HG03064 (cell line): ENCODE measurements at regions not wholly inside any gene's neighbourhood (a gene's known extent, or its start where the extent isn't known, plus 50 kb on each side); places are given as distances from the start of the nearest gene placed in this dataset.

Experiments used
- ATAC-seq: cut with Tn5 transposase; IDR thresholded peaks from one replicate; pipeline ENCODE4 v1.9.1; 2021; ENCODE audit warnings: low read depth; ENCODE audit not compliant: unreplicated experiment

DNA sequence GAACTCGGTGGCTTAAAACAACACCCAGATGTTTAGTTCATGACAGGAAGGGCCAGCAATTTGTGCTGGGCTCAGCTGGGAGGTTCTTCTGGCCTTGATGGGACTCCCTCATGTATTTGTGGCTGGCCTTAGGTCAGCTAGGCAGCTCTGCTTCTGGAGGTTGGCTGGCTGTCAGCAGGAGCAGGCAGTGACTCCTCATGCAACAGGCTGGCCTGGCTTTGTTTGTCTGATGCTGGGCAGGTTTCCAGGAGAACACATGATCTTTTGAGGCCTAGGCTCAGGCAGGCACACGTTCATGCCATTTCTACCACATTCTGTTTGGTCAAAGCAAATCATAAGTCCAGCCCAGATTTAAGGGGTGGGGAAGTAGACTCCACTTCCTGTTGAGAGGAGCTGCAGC lies 571.2 kb downstream of the TBC1D22A start:
- no peak for ATAC-seq

DNA sequence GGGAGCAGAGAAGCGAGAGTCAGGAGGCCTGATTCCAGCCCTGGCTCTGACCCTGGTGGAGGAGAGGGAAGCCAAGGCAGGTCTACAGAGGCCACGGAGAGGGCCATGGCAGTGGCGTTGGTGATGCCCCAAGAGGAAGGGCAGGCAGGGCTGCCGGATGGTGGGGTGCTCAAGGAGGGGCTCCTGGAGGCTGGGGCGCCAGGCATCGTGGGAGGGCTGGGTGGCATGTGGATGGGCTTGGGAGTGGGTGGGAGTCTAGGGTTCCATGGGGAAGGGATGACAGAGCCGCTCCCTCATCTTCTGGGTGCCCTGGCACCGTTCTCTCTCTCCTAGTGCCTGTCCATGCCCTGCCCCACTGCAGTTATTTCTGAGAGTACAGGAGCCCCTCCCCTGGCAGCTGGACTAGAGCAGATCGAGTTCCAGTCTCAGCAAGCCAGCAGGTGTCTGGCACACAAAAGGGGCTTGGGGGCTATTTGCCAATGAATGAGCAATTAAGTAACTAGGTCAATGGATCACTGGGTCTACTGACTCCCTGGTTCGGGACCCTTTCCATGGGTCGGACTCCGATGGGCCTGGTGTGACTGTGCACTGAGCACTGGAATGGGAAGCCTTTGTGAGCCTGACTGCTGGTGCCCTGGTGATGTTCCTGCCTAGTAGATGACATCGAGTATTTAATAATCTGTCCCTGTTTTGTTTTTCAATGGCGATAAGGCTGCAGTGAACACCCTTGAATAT lies 570.0 kb downstream of the TBC1D22A start:
- ATAC-seq = no peak

DNA sequence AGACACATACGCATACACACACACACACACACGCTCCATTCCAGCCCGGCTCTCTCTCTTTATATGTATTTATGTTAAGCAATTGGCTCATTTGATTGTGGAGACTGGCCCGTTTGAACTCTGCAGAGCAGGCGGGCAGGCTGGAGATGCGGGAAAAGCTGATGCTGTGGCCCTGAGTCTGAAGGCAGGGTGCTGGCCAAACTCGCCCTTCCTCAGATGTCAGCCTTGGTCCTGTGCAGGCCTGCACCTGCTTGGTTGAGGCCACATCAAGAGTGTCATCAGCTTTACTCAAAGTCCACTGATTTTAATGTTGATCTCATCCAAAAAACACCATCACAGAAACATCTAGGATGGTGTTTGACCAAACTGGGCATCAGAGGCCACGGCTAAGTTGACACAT lies 569.3 kb downstream of the TBC1D22A start:
- ATAC-seq = no peak

DNA sequence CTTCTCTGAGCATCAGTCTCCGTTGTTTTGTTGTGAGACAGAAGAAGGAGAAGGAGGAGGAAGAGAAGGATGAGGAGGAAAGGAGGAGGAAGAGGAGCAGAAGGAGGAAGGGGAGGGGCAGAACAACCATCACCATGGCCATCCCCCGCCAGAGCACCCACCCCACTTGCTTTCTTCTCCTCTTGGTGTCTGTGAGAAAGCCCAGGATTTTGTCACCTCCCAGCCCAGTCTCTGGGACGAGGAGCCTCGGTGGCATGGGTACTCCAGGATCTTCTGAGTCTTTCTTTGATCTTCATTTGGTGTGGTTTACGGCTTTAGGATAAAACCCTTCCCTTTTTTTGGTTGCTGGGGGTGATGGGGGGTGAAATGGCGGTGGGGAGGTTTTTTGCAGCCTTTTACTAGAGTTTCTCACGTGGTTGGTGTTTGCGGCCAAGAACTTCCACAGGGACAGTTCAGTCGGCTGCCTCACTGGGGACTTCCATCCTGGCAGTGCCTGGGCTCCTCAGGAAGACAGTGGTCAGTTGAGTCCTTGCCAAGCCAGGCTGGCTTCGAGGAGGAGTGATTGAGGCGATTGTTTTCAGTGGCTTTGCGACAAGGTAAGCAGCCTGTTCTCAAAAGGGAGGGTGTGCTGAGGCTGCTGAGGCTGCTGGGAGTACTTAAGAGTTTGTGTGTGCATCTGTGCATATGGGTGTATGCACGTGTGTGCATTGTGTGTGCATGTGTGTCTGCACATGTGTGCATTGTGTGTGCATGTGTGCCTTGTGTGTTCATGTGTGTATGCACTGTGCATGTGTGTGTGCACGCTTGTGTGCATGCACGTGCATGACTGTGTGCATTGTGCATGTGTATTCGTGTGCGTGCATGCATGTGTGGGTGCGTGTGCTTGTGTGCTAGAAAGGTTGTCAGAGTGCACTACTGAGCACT lies 567.5 kb downstream of the TBC1D22A start:
- no peak for ATAC-seq

DNA sequence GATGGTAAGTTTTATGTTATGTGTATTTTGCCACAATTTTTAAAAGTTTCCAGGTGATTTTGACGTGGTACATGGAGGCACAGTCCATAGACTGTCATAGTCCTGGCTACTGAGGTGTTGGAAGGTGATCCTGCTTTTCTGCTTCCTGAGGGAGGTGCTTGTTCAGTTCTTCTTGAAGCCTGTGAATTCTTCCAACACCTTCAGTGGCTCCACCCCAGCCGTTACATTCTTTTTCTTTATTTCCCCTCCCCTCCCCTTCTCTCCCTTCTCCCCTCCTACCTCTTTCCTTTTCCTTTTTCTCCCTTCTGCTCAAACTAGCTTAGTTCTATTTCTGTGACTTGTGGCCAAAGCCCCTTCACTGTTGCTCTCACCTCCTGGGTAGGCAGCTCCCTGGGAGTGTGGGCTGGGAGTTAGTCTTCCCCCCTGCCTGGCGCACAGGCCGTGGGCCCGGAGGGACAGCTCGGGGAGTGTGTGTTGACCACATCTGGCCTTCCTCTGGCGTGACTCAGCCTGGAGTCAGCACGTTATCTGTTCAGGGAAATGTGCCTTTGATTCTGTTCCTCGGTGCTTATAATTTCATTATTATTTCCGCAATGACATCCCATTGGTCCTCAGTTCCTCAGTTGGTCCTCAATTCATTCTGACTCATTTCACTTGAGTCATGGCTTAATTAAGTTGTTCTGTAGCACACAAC lies 566.2 kb downstream of the TBC1D22A start:
- no peak for ATAC-seq

DNA sequence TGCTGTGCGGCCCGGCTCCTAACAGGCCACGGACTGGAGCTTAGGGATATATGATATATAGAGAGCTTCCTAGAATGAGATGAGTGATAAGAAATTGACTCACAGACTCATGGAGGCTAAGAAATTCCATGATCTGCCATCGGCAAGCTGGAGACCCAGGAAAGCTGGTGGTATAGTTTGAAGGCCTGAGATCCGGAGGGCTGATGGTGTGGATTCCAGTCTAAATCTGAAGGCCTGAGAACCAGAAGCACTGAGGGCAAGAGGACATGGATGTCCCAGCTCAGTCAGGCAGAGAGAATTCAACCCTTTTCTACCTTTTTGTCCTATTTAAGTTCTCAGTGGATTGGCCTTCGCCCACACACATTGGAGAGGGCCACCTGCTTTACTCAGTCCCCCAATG lies 564.8 kb downstream of the TBC1D22A start:
- no peak for ATAC-seq

DNA sequence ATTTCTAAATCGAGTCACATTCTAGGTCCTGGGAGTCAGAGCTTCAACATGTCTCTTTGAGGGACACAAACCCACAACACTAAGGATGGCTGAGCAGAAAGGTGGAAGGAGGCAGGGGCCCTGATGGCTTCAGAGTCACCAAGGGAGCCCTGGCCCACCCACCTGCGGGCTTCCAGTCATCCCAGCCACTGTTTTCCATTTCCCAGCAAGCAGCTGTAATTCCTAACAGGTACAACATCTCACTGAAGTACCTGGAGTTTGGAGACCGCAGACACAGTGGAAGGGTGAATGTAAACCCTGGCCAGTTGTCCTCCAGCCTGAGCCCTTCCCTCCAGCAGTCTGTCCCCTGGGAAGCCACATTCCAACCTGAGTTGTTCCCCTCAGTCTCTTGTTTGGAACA lies 562.8 kb downstream of the TBC1D22A start:
- ATAC-seq = no peak

DNA sequence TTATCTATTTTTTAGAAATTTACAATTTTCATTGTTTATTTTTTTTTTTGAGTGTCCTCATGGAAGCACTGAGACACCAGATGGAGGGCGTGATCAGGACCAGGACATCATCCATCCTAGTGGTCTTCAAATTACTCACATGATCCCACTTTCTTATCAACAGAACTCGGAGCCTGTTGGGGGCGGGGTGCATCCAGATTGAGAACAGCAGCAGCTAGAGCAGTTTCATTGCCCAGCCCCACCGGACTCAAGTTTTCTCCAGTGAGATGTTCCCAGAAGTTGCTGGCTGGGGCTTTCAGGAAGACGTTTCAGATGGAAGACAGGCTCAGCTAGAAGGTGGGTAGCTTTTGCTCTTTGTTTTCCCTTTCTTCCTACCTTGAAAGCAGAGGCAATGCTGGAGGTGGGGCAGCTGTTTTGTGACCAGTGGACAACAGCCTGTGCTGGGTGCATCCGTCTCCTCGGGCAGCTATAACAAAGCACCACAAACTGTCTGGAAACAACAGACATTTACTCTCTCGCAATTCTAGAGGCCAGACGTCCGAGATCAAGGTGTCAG lies 562.1 kb downstream of the TBC1D22A start:
- ATAC-seq = no peak

DNA sequence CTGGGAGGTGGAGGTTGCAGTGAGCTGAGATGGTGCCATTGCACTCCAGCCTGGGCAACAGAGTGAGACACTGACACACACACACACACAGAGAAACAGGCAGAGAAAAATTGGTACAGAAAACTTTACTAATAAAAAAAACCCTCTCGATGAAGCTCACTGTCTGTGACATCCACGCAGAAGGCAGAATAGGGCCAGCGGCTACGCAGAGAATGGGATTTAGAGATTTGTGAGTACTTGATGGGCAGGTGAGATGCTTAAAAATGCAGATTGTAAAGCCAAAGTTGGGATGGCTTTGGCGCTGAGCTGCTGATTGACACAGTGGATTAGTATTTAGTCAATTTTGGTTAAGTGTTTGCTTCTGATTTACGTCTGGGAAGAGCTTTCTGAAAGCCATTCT lies 561.1 kb downstream of the TBC1D22A start:
- ATAC-seq = no peak

DNA sequence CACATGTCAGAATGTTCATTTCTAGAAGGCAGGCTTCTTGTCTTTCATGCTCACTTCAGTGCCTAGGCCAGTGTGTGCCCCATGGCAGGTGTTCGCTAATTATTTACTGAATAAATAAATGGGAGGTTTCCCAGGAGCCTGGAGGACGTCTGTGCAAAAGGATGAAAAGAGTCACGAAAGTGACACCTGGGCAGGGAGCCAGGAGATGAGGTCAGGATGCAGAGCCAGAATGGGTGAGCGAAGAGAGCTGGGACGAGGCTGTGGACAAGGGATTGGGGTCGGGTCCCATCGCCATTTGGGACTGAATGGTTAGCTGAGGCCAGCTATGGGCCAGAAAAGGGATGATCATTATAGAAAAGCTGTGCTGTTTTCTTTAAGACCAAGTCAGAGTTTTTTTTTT lies 560.4 kb downstream of the TBC1D22A start:
- ATAC-seq = no peak

DNA sequence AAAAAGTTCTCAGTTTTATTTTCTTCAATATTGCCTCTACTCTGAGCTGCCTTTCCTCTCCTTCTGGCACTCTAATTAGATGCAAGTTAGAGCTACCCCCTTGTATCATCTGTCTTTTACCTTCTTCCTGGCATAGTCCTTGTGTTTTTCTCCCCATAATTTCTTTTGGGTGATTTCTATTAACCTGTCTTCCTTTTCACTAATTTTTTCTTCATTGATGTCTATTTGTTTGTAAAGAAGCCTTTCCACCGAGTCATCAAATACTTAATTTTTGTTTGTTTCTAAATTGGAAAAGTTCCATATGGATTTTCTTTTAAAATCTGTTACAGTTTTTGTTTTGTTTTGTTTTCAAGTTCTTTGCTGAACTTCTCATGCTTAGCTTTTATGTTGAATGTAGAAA lies 558.1 kb downstream of the TBC1D22A start:
- ATAC-seq = no peak

DNA sequence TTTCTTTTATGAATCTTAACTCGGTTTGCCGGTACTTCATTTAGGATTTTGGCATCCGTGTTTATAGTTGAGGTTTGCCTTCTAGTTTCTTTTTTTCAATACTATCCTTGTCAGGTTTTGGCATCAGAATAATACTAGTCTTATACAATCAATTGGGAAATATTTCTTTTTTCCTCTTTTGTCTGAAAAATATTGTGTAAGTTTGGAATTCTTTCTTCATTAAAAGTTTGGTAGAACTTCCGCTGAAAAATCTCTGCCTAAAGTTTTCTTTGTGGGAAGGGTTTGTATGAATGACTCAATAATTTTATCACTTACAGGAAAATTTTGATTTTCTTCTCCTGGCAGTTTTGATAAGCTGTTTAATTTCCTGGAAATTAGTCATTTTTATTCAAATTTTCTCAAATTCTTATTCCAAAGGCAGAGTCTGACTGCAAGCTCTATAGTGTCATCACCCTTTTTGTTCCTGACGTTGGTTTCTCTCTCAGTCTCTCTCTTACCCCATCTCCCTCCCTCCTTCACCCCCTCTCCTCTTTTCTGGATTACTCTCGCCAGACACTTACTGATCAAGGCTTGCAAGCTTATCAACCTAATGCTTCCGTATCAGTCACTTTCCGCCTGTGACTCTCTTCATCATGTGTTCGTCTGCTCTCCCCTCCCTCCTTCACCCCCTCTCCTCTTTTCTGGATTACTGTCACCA lies 555.7 kb downstream of the TBC1D22A start:
- ATAC-seq = no peak

DNA sequence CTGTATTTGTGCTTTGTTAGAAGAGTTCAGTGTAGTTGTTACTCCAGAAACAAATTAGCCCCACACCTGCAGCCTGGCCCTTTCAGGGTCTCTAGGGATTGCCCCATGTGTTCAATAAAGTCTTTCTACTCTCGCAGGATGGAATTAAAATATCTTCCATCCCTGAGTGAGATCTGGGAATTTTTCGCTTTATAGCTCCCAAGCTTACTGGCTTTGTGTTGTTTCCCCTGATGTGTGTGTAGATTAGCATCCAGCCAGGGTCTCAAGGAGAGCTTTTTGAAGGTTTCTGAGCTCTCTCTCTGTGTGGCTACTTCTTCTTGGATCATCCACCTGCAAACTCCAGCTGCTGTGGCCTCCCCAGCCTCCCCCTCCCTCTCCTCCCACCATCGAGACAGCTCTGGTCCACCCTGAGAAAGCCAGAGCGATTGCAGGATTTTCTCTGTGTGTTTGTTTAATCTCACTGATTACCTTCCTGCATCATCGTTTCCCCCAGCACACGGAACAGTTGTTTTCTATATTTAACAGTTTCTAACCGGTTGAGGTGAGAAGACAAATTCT lies 553.5 kb downstream of the TBC1D22A start:
- no peak for ATAC-seq

DNA sequence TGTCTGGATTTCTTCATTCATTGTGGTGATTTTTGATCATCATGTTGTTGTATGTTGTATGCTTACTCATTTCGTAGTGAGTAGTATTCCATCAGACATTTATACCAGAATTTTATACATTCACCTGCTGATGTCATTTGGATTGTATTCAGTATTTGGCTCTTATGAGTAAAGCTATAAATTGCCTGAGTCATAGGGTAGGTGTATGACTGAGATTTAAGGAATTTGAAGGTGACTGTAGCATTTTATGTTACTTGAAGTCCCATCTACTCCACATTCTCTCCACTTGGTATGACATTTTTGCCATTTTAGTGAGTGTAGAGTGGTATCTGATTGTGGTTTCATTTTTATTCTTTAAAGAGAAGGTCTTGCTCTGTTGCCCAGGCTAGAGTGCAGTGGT lies 548.2 kb downstream of the TBC1D22A start:
- no peak for ATAC-seq

DNA sequence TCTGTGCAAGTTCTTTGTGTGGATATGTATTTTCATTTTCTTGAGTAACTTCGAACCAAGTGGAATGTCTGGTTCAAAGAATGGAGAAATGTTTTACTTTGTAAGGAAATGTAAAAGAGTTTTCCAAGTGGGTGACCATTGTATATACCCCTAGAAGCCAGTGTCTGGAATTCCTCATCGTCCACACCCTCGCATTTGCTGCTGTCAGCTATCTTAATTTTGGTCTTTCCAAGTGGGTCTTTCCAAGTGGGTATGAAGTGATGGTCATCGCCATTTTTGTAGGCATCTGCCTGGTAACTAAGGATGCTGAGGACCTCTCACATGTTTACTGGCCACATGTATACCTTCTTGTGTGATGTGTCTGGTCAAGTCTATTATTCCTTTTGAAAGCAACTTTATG lies 547.5 kb downstream of the TBC1D22A start:
- no peak for ATAC-seq

DNA sequence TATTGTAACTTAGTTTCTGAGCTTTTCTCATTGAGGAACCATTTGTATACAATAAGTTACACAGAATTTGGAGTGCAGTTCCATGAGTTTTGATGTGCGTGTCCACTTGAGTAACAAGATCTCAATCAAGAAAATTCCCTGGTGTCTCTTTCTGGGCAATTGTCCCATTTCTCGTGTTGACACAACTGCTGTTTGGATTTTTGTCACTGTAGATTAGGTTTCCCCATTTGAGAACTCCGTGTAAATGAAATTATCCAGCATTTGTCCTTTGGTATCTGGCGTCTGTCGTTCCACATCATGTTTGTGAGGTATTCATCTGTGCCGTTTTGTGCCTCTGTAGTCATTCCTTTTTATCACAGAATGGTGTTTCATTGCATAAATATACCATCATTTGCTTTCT lies 547.0 kb downstream of the TBC1D22A start:
- ATAC-seq = no peak

DNA sequence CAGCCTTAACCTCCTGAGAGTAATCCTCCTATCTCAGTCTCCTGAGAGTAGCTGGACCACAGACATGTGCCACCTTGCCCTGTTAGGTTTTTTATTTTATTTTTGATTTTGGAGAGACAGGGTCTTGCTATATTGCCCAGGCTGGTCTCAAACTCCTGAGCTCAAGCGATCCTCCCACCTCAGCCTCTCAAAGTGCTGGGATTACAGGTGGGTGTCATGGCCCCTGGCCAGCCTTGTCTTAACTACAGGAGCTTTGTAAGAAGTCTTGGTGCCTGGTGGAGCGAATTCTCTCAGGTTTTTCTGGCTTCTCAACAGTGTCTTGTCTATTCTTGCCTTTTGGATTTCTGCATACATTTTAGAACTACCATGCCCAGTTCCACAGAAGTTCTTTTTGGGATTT lies 546.4 kb downstream of the TBC1D22A start:
- no peak for ATAC-seq

DNA sequence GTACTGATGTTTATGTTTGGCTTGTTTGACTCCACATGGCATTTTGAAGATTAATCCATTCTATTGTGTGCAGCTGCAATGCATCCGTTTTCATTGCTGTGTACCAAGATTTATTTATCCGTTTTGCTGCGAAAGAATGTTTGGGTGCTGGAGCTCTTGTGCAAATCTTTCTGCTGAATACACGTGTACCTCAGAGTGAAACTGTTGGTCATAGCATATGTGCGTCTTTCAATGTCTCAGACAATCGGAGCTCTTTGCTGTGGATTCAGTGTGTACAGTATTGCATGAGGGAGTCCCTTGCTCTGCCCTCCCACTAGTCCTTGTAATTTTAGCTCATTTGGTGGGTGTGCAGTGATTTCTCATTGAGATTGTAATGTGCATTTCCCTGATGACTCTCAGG lies 545.4 kb downstream of the TBC1D22A start:
- no peak for ATAC-seq

DNA sequence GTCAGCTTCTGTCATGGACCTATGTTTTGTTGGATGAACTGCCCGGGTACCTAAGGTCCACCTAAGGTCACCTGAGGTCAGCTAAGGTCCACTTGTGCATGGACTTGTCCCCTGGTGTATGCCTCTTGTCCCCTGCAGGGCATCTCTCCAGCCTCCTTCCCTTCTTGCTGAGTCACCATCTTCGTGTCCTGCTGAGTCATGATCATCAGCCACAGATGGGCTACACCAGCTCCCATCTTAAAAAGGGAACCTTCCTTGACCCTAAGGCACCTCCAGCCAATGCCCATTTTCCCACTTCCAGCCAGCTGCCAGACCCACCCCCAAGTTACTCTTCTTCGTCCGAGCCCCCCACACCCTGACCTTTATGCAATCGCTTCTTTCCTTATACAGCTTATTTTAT lies 544.9 kb downstream of the TBC1D22A start:
- no peak for ATAC-seq

DNA sequence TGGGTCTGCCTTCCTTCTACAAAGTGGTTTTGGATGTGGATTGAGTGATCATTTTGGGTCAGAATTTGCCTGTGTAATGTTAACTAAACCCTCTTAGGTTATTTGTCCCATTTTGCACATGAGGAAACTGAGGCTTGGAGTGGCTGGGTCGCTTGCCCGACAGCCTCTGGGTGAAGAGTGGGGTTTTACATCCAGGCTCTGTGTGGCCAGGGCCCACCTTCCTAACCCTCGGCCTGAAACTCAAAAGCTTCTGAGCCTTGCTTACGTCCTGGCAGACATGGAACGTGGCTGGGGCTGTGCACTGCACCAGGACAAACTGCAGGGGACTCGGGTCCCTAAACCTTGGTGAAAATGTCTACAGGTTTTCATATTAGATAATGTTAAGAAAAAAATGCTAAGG lies 542.4 kb downstream of the TBC1D22A start:
- ATAC-seq = no peak
